ENCODE measurements at regions not wholly inside any gene's neighbourhood (a gene's known extent, or its start where the extent isn't known, plus 50 kb on each side); places are given as distances from the start of the nearest gene placed in this dataset.

DNA sequence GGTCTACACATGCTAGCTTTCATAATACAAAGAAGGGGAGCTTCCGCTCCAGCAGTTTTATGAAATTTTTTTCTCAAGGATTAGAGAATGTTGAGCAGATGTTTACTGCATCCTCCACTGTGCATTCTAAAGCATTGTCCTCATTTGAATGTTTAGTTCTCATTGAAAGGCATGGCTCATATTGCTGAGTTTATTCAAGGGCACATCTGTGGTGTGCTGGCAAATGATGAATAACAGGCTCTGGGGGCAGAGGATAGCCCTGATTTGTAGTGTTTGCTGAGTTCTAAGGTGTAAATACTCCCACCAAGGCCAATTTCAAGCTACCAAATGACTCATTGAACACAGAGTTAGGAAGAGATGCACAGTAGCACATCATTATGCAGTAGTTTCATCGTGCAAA is 303.2 kb upstream of the FAM78B start:
- H3K79me2 ChIP-seq (ENCODE audit: low read depth), result no peaks in the 10 kb centered on the region
- H3K9me2 ChIP-seq (ENCODE audit: insufficient read depth), result no peaks in the 10 kb centered on the region
- H3K9me3 ChIP-seq (ENCODE audit: insufficient read depth, low read depth), result no peaks in the 10 kb centered on the region
- intact Hi-C loops (cut with micrococcal nuclease; ENCODE audit: unreplicated experiment), result no loop called here
- no peak overlapping the region for H2AFZ ChIP-seq
- H3F3A ChIP-seq (ENCODE audit: insufficient read depth, low read depth), result no peaks in the 10 kb centered on the region
- ChIA-PET POLR2A (ENCODE audit: unreplicated experiment) (no interaction called here), CTCF (no interaction called here)
- no peak overlapping the region for H3K4me3 ChIP-seq
- no peak overlapping the region for H3K27ac ChIP-seq
- no peaks in the 10 kb centered on the region for H4K20me1 ChIP-seq (ENCODE audit: insufficient read depth)
- no TSS peak for BruUV-seq (replicated peaks)
- no peaks in the 10 kb centered on the region for H3K27me3 ChIP-seq (ENCODE audit: insufficient read depth, low read depth)
- no peak for DNase-seq
- H3K4me2 ChIP-seq, result no peak overlapping the region
- no peak for TF ChIP-seq EZH2 (IDR thresholded peaks at IDR 0.05; ENCODE audit: low read depth)
- TF ChIP-seq, protein P1, sequence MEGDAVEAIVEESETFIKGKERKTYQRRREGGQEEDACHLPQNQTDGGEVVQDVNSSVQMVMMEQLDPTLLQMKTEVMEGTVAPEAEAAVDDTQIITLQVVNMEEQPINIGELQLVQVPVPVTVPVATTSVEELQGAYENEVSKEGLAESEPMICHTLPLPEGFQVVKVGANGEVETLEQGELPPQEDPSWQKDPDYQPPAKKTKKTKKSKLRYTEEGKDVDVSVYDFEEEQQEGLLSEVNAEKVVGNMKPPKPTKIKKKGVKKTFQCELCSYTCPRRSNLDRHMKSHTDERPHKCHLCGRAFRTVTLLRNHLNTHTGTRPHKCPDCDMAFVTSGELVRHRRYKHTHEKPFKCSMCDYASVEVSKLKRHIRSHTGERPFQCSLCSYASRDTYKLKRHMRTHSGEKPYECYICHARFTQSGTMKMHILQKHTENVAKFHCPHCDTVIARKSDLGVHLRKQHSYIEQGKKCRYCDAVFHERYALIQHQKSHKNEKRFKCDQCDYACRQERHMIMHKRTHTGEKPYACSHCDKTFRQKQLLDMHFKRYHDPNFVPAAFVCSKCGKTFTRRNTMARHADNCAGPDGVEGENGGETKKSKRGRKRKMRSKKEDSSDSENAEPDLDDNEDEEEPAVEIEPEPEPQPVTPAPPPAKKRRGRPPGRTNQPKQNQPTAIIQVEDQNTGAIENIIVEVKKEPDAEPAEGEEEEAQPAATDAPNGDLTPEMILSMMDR (conservative IDR thresholded peaks at IDR 0.05), result no peak
- H3K36me3 ChIP-seq (ENCODE audit: low read depth), result no peaks in the 10 kb centered on the region
- no peaks in the 10 kb centered on the region for H3K4me1 ChIP-seq (replicated peaks; ENCODE audit: insufficient read depth)

DNA sequence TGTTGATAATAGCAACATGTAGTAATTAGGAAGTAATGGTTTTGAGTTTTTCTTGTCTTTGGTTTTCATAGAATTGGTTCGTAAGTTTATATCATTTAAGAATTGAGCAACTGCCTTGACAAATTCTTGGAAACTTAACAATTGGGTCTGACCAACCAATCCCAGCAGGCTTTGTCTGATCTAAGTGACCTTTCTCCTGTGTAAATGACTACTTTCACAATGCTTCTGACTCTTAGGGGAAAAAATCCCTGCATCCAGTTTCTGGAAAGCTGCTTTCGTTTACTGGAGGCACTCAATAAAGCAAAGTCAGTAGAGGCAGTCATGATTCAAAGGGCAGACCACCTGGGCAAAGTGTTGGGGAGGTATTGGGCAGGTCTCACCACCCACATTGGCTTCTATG is 303.6 kb upstream of the FAM78B start:
- H3K9me2 ChIP-seq (ENCODE audit: insufficient read depth), result no peaks in the 10 kb centered on the region
- ChIA-PET CTCF (no interaction called here), POLR2A (ENCODE audit: unreplicated experiment) (no interaction called here)
- H3K9me3 ChIP-seq (ENCODE audit: insufficient read depth, low read depth), result no peaks in the 10 kb centered on the region
- no peak overlapping the region for H3K27ac ChIP-seq
- H2AFZ ChIP-seq, result no peak overlapping the region
- no peaks in the 10 kb centered on the region for H3K27me3 ChIP-seq (ENCODE audit: insufficient read depth, low read depth)
- TF ChIP-seq, protein P1 (conservative IDR thresholded peaks at IDR 0.05), result no peak
- no peak for TF ChIP-seq EZH2 (IDR thresholded peaks at IDR 0.05; ENCODE audit: low read depth)
- no peaks in the 10 kb centered on the region for H3F3A ChIP-seq (ENCODE audit: insufficient read depth, low read depth)
- no peaks in the 10 kb centered on the region for H3K36me3 ChIP-seq (ENCODE audit: low read depth)
- H3K4me1 ChIP-seq (replicated peaks; ENCODE audit: insufficient read depth), result no peaks in the 10 kb centered on the region
- H3K79me2 ChIP-seq (ENCODE audit: low read depth), result no peaks in the 10 kb centered on the region
- H3K4me2 ChIP-seq, result no peak overlapping the region
- no peaks in the 10 kb centered on the region for H4K20me1 ChIP-seq (ENCODE audit: insufficient read depth)
- intact Hi-C loops (cut with micrococcal nuclease; ENCODE audit: unreplicated experiment), result no loop called here
- no peak overlapping the region for H3K4me3 ChIP-seq
- no TSS peak for BruUV-seq (replicated peaks)
- no peak for DNase-seq

DNA sequence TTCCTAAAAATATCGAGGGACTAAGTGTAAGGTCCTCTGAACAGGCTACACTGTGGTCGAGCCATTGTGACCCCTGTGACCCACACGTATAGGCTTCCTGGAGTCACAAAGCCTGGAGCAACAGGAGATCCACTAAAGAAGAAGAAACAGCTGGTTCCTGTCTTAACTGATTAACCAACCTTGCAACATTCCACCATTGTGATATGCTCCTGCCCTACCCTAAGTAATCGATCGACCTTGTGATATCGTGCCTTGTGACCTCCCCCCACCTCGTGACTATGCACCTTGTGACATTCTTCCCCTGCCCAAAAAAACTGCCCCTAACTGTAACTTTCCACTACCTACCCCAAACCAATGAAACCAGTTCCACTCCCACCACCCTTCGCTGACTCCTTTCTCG is 304.6 kb upstream of the FAM78B start:
- CTCF ChIA-PET, result no interaction called here
- POLR2A ChIA-PET (ENCODE audit: unreplicated experiment), result no interaction called here
- Histone ChIP-seq H2AFZ (no peak overlapping the region), H3K9me2 (ENCODE audit: insufficient read depth) (no peaks in the 10 kb centered on the region), H3K4me2 (no peak overlapping the region), H3K27me3 (ENCODE audit: insufficient read depth, low read depth) (no peaks in the 10 kb centered on the region), H3K9me3 (ENCODE audit: insufficient read depth, low read depth) (no peaks in the 10 kb centered on the region), H3K4me3 (no peak overlapping the region), H3K27ac (no peak overlapping the region), H3F3A (ENCODE audit: insufficient read depth, low read depth) (no peaks in the 10 kb centered on the region), H4K20me1 (ENCODE audit: insufficient read depth) (no peaks in the 10 kb centered on the region), H3K36me3 (ENCODE audit: low read depth) (no peaks in the 10 kb centered on the region), H3K4me1 (replicated peaks; ENCODE audit: insufficient read depth) (no peaks in the 10 kb centered on the region), H3K79me2 (ENCODE audit: low read depth) (no peaks in the 10 kb centered on the region)
- no TSS peak for BruUV-seq (replicated peaks)
- intact Hi-C loops (cut with micrococcal nuclease; ENCODE audit: unreplicated experiment), result no loop called here
- no peak for DNase-seq
- TF ChIP-seq, protein P1 (conservative IDR thresholded peaks at IDR 0.05), result no peak
- TF ChIP-seq EZH2 (IDR thresholded peaks at IDR 0.05; ENCODE audit: low read depth), result no peak
